ENCODE measurements at regions not wholly inside any gene's neighbourhood (a gene's known extent, or its start where the extent isn't known, plus 50 kb on each side); places are given as distances from the start of the nearest gene placed in this dataset.

DNA sequence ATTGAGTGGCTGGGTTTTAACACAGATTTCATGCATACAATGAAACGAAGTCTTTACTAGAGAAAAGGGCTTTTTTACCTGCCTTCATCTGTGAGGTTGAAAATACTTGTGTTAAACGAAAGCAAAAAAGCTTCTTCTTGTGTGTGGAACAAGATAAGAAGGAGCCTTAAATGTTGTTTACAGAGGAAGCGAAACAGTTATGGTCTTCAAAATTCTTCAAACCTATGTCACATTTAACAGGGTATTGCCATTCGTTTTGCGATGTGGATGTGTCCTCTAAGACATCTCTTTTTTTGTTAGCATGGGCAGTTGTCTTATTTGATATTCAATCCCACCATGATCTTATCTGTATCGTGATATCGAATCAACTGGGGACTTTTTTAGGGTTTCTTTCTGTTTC lies 532.6 kb downstream of the TMEM182 start:
- POLR2A ChIA-PET: no interaction called here
- CTCF ChIA-PET: no interaction called here
- Mint-ChIP-seq H3K9me3 (ENCODE audit: unreplicated experiment) (no peaks in the 10 kb centered on the region), H3K27me3 (ENCODE audit: insufficient read depth, unreplicated experiment) (peaks cover 96% of the 10 kb centered on the region), H3K4me1 (ENCODE audit: insufficient read depth, unreplicated experiment) (no peaks in the 10 kb centered on the region), H3K27ac (ENCODE audit: low read depth, unreplicated experiment) (no peak overlapping the region), H3K36me3 (ENCODE audit: insufficient read depth, unreplicated experiment) (no peaks in the 10 kb centered on the region), H3K4me3 (ENCODE audit: unreplicated experiment) (no peak overlapping the region)
- TF ChIP-seq, protein P1, sequence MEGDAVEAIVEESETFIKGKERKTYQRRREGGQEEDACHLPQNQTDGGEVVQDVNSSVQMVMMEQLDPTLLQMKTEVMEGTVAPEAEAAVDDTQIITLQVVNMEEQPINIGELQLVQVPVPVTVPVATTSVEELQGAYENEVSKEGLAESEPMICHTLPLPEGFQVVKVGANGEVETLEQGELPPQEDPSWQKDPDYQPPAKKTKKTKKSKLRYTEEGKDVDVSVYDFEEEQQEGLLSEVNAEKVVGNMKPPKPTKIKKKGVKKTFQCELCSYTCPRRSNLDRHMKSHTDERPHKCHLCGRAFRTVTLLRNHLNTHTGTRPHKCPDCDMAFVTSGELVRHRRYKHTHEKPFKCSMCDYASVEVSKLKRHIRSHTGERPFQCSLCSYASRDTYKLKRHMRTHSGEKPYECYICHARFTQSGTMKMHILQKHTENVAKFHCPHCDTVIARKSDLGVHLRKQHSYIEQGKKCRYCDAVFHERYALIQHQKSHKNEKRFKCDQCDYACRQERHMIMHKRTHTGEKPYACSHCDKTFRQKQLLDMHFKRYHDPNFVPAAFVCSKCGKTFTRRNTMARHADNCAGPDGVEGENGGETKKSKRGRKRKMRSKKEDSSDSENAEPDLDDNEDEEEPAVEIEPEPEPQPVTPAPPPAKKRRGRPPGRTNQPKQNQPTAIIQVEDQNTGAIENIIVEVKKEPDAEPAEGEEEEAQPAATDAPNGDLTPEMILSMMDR (IDR thresholded peaks at IDR 0.05; ENCODE audit: unreplicated experiment): no peak
- BruUV-seq (replicated peaks): no TSS peak
- no peak for DNase-seq (ENCODE audit: unreplicated experiment)
- intact Hi-C loops (cut with micrococcal nuclease): no loop called here

DNA sequence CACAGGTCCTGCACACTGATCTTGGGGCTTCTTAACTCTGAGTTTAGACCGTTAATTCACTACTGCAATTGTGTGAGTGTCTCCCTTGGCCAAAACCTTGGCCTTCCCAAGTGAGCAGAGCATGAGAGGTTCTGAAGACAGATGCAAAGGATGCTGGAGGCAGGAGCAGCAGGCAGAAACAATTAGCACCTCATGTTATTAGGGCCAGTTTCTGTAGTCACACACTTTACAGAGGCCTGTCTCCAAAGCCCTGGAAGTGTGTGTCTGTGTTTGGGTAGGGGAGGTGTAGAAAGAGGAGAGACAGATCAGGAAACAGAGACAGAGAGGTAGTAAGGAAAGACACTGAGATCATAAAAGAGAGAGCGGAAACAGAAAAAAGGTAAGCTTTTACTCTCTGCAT lies 533.8 kb downstream of the TMEM182 start:
- DNase-seq (ENCODE audit: unreplicated experiment): no peak
- no peaks in the 10 kb centered on the region for H3K4me1 Mint-ChIP-seq (ENCODE audit: insufficient read depth, unreplicated experiment)
- no peaks in the 10 kb centered on the region for H3K9me3 Mint-ChIP-seq (ENCODE audit: unreplicated experiment)
- TF ChIP-seq, protein P1 (IDR thresholded peaks at IDR 0.05; ENCODE audit: unreplicated experiment): no peak
- H3K27me3 Mint-ChIP-seq (ENCODE audit: insufficient read depth, unreplicated experiment): peaks cover 95% of the 10 kb centered on the region
- POLR2A ChIA-PET: no interaction called here
- H3K36me3 Mint-ChIP-seq (ENCODE audit: insufficient read depth, unreplicated experiment): no peaks in the 10 kb centered on the region
- no peak overlapping the region for H3K27ac Mint-ChIP-seq (ENCODE audit: low read depth, unreplicated experiment)
- no TSS peak for BruUV-seq (replicated peaks)
- intact Hi-C loops (cut with micrococcal nuclease): no loop called here
- CTCF ChIA-PET: no interaction called here
- H3K4me3 Mint-ChIP-seq (ENCODE audit: unreplicated experiment): no peak overlapping the region

DNA sequence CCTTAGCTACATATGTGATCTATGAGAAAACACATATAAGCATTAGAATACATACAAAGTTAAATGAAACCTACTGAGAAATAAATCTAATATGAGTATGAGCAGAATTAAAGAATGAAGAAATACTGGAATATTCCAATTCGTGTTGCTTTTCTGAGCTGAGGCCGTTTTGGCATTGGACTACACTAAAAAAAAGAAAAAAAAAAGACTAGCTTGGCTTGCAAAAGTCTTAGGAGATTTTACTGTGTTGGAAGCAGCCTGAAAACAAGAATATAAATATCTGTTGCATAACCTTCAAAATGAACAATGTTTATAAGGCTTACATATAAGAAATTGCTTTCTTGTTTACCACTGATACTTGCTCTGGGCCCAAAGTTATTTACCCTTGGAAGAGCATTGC lies 562.8 kb downstream of the TMEM182 start:
- Mint-ChIP-seq H3K4me3 (ENCODE audit: unreplicated experiment) (no peak overlapping the region), H3K27ac (ENCODE audit: low read depth, unreplicated experiment) (no peak overlapping the region), H3K4me1 (ENCODE audit: insufficient read depth, unreplicated experiment) (no peaks in the 10 kb centered on the region), H3K27me3 (ENCODE audit: insufficient read depth, unreplicated experiment) (peaks cover 67% of the 10 kb centered on the region), H3K36me3 (ENCODE audit: insufficient read depth, unreplicated experiment) (no peaks in the 10 kb centered on the region), H3K9me3 (ENCODE audit: unreplicated experiment) (peaks cover under 1% of the 10 kb centered on the region)
- intact Hi-C loops (cut with micrococcal nuclease): no loop called here
- ChIA-PET CTCF (no interaction called here), POLR2A (no interaction called here)
- no TSS peak for BruUV-seq (replicated peaks)
- TF ChIP-seq, protein P1 (IDR thresholded peaks at IDR 0.05; ENCODE audit: unreplicated experiment): no peak
- no peak for DNase-seq (ENCODE audit: unreplicated experiment)

DNA sequence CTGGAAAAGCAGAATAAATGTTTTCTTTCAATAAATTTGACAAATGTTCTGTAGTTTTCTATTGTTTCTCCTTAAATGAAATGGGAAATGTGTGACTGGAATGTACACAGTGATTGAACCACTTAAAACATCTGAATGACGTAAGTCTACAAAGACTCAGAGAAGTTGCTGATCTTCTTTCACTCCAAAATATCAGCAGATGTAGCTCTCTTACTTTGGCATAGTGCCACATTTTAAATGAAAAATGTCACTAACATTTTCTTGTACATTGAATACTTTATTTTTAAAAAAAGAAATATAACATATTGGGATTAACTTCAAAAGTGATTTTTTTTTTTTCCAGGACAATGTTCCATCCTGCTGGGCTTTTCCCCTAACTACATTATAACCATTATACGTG lies 565.6 kb downstream of the TMEM182 start:
- DNase-seq (ENCODE audit: unreplicated experiment): no peak
- TF ChIP-seq, protein P1 (IDR thresholded peaks at IDR 0.05; ENCODE audit: unreplicated experiment): no peak
- no peaks in the 10 kb centered on the region for H3K36me3 Mint-ChIP-seq (ENCODE audit: insufficient read depth, unreplicated experiment)
- no TSS peak for BruUV-seq (replicated peaks)
- peaks cover 64% of the 10 kb centered on the region for H3K27me3 Mint-ChIP-seq (ENCODE audit: insufficient read depth, unreplicated experiment)
- no peaks in the 10 kb centered on the region for H3K4me1 Mint-ChIP-seq (ENCODE audit: insufficient read depth, unreplicated experiment)
- H3K27ac Mint-ChIP-seq (ENCODE audit: low read depth, unreplicated experiment): no peak overlapping the region
- H3K9me3 Mint-ChIP-seq (ENCODE audit: unreplicated experiment): no peaks in the 10 kb centered on the region
- intact Hi-C loops (cut with micrococcal nuclease): no loop called here
- no peak overlapping the region for H3K4me3 Mint-ChIP-seq (ENCODE audit: unreplicated experiment)
- CTCF ChIA-PET: no interaction called here
- POLR2A ChIA-PET: no interaction called here

Measured in MCF 10A (cell line).